PFSK-1 (cell line): ENCODE measurements at regions not wholly inside any gene's neighbourhood (a gene's known extent, or its start where the extent isn't known, plus 50 kb on each side); places are given as distances from the start of the nearest gene placed in this dataset.

ENCODE experiments used
- FOXP2 ChIP-seq: optimal IDR thresholded peaks from 2 replicates; pipeline ENCODE3; 2011; ENCODE audit warnings: borderline replicate concordance, control low read depth, inconsistent platforms; ENCODE audit not compliant: insufficient read depth; ENCODE audit errors: extremely low read length, extremely low read depth
- POLR2AphosphoS5 ChIP-seq: IDR thresholded peaks from 2 replicates; pipeline ENCODE4 v1.6.1; 2012; ENCODE audit warnings: low read depth, mild to moderate bottlenecking, control low read depth, low read length, moderate library complexity
- SIN3A ChIP-seq: IDR thresholded peaks from 2 replicates; pipeline ENCODE4 v1.6.1; 2012; ENCODE audit warnings: mild to moderate bottlenecking, low read length, moderate library complexity, borderline replicate concordance; ENCODE audit not compliant: insufficient read depth
- TAF1 ChIP-seq: IDR thresholded peaks from 2 replicates; pipeline ENCODE4 v1.6.1; 2012; ENCODE audit warnings: low read length, control low read depth, borderline replicate concordance; ENCODE audit not compliant: insufficient read depth
- TF ChIP-seq, protein P1 (sequence below), 2 experiments: IDR thresholded peaks; 2 replicates each; pipeline versions ENCODE4 v1.6.1 to v1.8.0; 2011 to 2012; ENCODE audit warnings: low read depth in 2 of 2, low read length in 2 of 2, control low read depth in 1 of 2, inconsistent platforms in 1 of 2, mild to moderate bottlenecking in 1 of 2, moderate library complexity in 1 of 2; ENCODE audit not compliant: insufficient read depth in 1 of 2

DNA sequence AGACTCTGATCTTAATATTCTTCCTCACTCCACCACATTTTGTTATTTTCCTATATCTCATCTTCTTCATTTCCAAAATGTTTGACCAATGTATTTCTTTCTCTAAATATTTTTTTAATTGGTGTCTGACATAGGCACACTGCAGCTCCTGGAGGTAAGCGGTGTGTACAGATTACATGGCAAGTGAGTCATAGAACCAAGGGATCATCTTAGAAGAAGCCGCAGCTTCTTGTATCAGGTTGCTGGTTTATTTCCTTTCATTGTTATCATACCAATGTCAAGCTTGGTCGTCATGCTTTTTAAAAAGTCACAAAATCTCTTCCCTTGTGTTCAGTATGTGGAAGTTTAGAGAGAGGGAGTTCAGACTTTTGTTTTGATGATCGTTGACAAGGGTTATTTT, 526.1 kb upstream of the CDH18 start:
- TF ChIP-seq SIN3A (no peak), POLR2AphosphoS5 (no peak), FOXP2 (no peak), TAF1 (no peak)
- TF ChIP-seq, protein P1, sequence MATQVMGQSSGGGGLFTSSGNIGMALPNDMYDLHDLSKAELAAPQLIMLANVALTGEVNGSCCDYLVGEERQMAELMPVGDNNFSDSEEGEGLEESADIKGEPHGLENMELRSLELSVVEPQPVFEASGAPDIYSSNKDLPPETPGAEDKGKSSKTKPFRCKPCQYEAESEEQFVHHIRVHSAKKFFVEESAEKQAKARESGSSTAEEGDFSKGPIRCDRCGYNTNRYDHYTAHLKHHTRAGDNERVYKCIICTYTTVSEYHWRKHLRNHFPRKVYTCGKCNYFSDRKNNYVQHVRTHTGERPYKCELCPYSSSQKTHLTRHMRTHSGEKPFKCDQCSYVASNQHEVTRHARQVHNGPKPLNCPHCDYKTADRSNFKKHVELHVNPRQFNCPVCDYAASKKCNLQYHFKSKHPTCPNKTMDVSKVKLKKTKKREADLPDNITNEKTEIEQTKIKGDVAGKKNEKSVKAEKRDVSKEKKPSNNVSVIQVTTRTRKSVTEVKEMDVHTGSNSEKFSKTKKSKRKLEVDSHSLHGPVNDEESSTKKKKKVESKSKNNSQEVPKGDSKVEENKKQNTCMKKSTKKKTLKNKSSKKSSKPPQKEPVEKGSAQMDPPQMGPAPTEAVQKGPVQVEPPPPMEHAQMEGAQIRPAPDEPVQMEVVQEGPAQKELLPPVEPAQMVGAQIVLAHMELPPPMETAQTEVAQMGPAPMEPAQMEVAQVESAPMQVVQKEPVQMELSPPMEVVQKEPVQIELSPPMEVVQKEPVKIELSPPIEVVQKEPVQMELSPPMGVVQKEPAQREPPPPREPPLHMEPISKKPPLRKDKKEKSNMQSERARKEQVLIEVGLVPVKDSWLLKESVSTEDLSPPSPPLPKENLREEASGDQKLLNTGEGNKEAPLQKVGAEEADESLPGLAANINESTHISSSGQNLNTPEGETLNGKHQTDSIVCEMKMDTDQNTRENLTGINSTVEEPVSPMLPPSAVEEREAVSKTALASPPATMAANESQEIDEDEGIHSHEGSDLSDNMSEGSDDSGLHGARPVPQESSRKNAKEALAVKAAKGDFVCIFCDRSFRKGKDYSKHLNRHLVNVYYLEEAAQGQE (IDR thresholded peaks at IDR 0.05; ENCODE audit: insufficient read depth in 1 of 2, low read depth in 2 of 2, low read length in 2 of 2): no peak

DNA sequence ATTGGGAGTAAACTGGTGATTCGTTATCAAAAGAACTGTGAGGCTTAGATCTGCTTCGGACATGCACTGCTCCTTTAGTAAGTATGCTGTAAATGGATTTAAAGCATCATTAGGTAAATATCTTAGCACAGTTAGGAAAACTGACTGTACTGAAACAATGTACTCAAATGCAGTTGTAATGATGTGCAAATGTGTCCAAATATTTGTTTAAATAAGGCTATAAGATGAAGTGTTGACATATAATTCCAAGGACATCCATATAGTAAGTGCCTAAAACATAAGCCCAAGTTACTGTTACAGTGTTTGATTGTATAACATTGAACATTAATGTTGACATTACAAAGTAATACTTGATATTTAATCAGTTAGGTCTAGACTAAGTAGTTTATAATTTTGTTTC, 512.5 kb upstream of the CDH18 start:
- TF ChIP-seq SIN3A (no peak), FOXP2 (no peak), POLR2AphosphoS5 (no peak), TAF1 (no peak)
- TF ChIP-seq, protein P1 (IDR thresholded peaks at IDR 0.05; ENCODE audit: insufficient read depth in 1 of 2, low read depth in 2 of 2, low read length in 2 of 2): no peak

DNA sequence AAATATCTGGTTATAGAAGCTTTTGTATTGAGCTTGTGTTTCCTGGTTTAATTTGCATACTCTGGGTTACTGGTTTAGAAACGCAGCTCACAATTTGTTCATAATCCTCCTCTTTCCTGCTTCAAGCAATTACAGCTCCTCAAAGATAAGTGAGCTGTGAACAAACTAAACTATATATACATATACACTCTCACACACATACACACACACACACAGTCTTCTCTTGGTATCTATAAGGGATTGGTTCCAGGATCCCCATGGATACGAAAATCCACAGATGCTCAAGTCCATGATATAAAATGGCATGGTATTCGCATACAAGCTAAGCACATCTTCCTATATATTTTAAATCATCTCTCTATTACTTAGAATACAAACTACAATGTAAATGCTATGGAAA, 510.9 kb upstream of the CDH18 start:
- no peak for TF ChIP-seq FOXP2
- TF ChIP-seq SIN3A: no peak
- TF ChIP-seq TAF1: no peak
- TF ChIP-seq, protein P1 (IDR thresholded peaks at IDR 0.05; ENCODE audit: insufficient read depth in 1 of 2, low read depth in 2 of 2, low read length in 2 of 2): no peak
- no peak for TF ChIP-seq POLR2AphosphoS5

DNA sequence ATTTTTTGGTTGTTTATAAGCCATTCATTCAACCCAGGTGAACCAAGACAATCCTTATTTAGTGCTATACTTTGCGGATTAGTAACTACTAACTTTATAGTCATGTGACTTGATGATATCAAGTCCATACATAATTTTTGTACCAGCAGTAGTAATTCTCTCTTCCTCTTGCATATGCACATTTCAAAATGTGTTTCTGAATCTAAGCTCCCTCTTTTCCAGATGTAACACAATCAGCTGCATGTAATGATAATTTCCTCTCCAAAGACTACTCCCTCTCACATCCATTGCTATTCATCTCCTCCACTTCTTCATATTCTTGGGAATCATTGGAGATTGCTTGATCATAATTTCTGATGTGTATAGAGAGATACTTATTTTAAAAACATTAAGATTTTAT, 510.1 kb upstream of the CDH18 start:
- TF ChIP-seq POLR2AphosphoS5 (no peak), FOXP2 (no peak), TAF1 (no peak), SIN3A (no peak)
- TF ChIP-seq, protein P1 (IDR thresholded peaks at IDR 0.05; ENCODE audit: insufficient read depth in 1 of 2, low read depth in 2 of 2, low read length in 2 of 2): no peak

DNA sequence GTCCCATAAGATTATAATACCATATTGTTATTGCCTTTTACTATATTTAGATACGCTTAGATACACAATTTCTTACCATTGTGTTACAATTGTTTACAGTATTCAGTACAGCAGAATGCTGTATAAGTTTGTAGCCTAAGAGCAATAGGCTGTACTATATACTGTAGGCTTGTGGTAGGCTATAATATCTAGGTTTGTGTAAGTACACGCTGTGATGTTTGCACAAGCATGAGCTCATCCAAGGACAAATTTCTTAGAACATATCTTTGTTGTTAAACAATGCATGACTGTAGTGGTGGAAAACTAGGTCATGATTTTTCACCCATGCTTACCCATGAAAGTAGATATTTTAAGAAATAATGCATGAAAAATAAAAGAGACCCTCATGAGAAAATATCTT, 509.4 kb upstream of the CDH18 start:
- TF ChIP-seq POLR2AphosphoS5: no peak
- no peak for TF ChIP-seq SIN3A
- no peak for TF ChIP-seq TAF1
- no peak for TF ChIP-seq FOXP2
- TF ChIP-seq, protein P1 (IDR thresholded peaks at IDR 0.05; ENCODE audit: insufficient read depth in 1 of 2, low read depth in 2 of 2, low read length in 2 of 2): no peak
